IMR-90 (cell line): ENCODE measurements at regions not wholly inside any gene's neighbourhood (a gene's known extent, or its start where the extent isn't known, plus 50 kb on each side); places are given as distances from the start of the nearest gene placed in this dataset.

Experiments used
- ATAC-seq: fragments of 200-7000 bp; cut with Tn5 transposase; 2 replicates; pipeline ENCODE4 v1.9.1; 2020; ENCODE audit warnings: low read depth, mild to moderate bottlenecking, moderate library complexity
- BruUV-seq: library from RNA; stranded (reverse); fragments of 400-500 nt; replicated peaks from 2 replicates; lab custom pipeline; 2021; lab: Mats Ljungman, UMichigan
- CTCF ChIA-PET: fragments of 300-600 bp; formaldehyde crosslinking; extraction: SDS; loops from one replicate; lab custom pipeline; 2021; ENCODE audit warnings: antibody characterized with exemption; lab: Yijun Ruan, JAX
- POLR2A ChIA-PET: fragments of 300-600 bp; sonication (Branson Sonifier 250); formaldehyde crosslinking; loops from one replicate; lab custom pipeline; 2022; ENCODE audit warnings: antibody characterized with exemption; ENCODE audit not compliant: unreplicated experiment; lab: Charles Lee
- DNase-seq: peaks from one replicate; pipeline ENCODE4 v3.0.0; 2013
- H2AFZ ChIP-seq: replicated peaks from 2 replicates; pipeline ENCODE3; 2013; ENCODE audit warnings: low read length, mild to moderate bottlenecking; ENCODE audit not compliant: poor library complexity
- H2AK5ac ChIP-seq: 2 replicates; pipeline ENCODE4 v1.6.1; 2013; ENCODE audit warnings: low read depth, low read length, inconsistent platforms
- H2AK9ac ChIP-seq: replicated peaks from 2 replicates; pipeline ENCODE3; 2013; ENCODE audit warnings: mild to moderate bottlenecking, low read depth, low read length, moderate library complexity; ENCODE audit not compliant: poor library complexity
- H2BK120ac ChIP-seq: 2 replicates; pipeline ENCODE4 v1.6.1; 2013; ENCODE audit warnings: low read depth, low read length, inconsistent platforms
- H2BK15ac ChIP-seq: 3 replicates; pipeline ENCODE4 v1.6.1; 2013; ENCODE audit warnings: low read depth, low read length, inconsistent platforms
- H2BK20ac ChIP-seq: 2 replicates; pipeline ENCODE4 v1.6.1; 2013; ENCODE audit warnings: low read depth, mild to moderate bottlenecking, inconsistent platforms, low read length, moderate library complexity
- H2BK5ac ChIP-seq: 2 replicates; pipeline ENCODE4 v1.6.1; 2013; ENCODE audit warnings: mild to moderate bottlenecking, low read depth, low read length, inconsistent platforms; ENCODE audit not compliant: poor library complexity, severe bottlenecking
- H3K14ac ChIP-seq: replicated peaks from 2 replicates; pipeline ENCODE4 v1.6.1; 2013; ENCODE audit warnings: low read depth, low read length, inconsistent platforms
- H3K18ac ChIP-seq: 2 replicates; pipeline ENCODE4 v1.6.1; 2013; ENCODE audit warnings: low read depth, low read length, control low read depth
- H3K23ac ChIP-seq: 2 replicates; pipeline ENCODE4 v1.6.1; 2013; ENCODE audit warnings: low read depth, low read length, inconsistent platforms
- H3K27ac ChIP-seq: 2 replicates; pipeline ENCODE4 v1.5.1; 2013; ENCODE audit warnings: mild to moderate bottlenecking, control low read depth, low read length; ENCODE audit not compliant: insufficient read depth
- H3K27me3 ChIP-seq: 2 replicates; pipeline ENCODE4 v1.6.1; 2013; ENCODE audit warnings: low read length; ENCODE audit not compliant: control insufficient read depth, insufficient read depth
- H3K36me3 ChIP-seq: 2 replicates; pipeline ENCODE4 v1.6.1; 2013; ENCODE audit warnings: low read length, mixed read lengths; ENCODE audit not compliant: control insufficient read depth, insufficient read depth
- H3K4ac ChIP-seq: 2 replicates; pipeline ENCODE4 v1.6.1; 2013; ENCODE audit warnings: low read depth, low read length, inconsistent platforms
- H3K4me1 ChIP-seq: 2 replicates; pipeline ENCODE4 v1.6.1; 2013; ENCODE audit warnings: low read length, mixed read lengths; ENCODE audit not compliant: control insufficient read depth, insufficient read depth
- H3K4me2 ChIP-seq: 2 replicates; pipeline ENCODE4 v1.6.1; 2013; ENCODE audit warnings: low read depth, mild to moderate bottlenecking, control low read depth, low read length, moderate library complexity
- H3K4me3 ChIP-seq: 2 replicates; pipeline ENCODE4 v1.5.1; 2013; ENCODE audit warnings: low read depth, mild to moderate bottlenecking, control low read depth, low read length, moderate library complexity; ENCODE audit not compliant: insufficient read depth
- H3K56ac ChIP-seq: 2 replicates; pipeline ENCODE4 v1.6.1; 2013; ENCODE audit warnings: low read length, inconsistent platforms; ENCODE audit not compliant: insufficient read depth; ENCODE audit errors: extremely low read depth
- H3K79me1 ChIP-seq, 2 experiments: 2 replicates each; pipeline ENCODE4 v1.6.1; 2013; ENCODE audit warnings: low read length in 2 of 2, inconsistent platforms in 1 of 2, low read depth in 1 of 2
- H3K9ac ChIP-seq: 2 replicates; pipeline ENCODE4 v1.6.1; 2013; ENCODE audit warnings: low read depth, low read length, control low read depth
- H3K9me1 ChIP-seq: 2 replicates; pipeline ENCODE4 v1.6.1; 2013; ENCODE audit warnings: low read length, inconsistent platforms; ENCODE audit not compliant: insufficient read depth
- H3K9me3 ChIP-seq: 2 replicates; pipeline ENCODE4 v1.6.1; 2013; ENCODE audit warnings: low read length; ENCODE audit not compliant: control insufficient read depth, insufficient read depth
- H4K20me1 ChIP-seq: 2 replicates; pipeline ENCODE4 v1.6.1; 2013; ENCODE audit warnings: low read length, inconsistent platforms; ENCODE audit not compliant: insufficient read depth
- H4K5ac ChIP-seq: 2 replicates; pipeline ENCODE4 v1.6.1; 2013; ENCODE audit warnings: mild to moderate bottlenecking, low read depth, low read length, control low read depth
- H4K8ac ChIP-seq, 2 experiments: 2 replicates each; pipeline ENCODE4 v1.6.1; 2013; ENCODE audit warnings: low read depth in 2 of 2, low read length in 2 of 2, control low read depth in 1 of 2, inconsistent platforms in 1 of 2
- H4K91ac ChIP-seq: 2 replicates; pipeline ENCODE4 v1.6.1; 2013; ENCODE audit warnings: low read depth, low read length, inconsistent platforms; ENCODE audit not compliant: insufficient read depth
- BHLHE40 ChIP-seq: fragments of 150-350 bp; IDR thresholded peaks from 2 replicates; pipeline ENCODE4 v1.6.1; 2016; ENCODE audit warnings: mild to moderate bottlenecking, low read depth, low read length
- CEBPB ChIP-seq: IDR thresholded peaks from 2 replicates; pipeline ENCODE4 v1.6.1; 2012; ENCODE audit warnings: low read depth, low read length, improper control_type of control experiment
- CHD1 ChIP-seq: IDR thresholded peaks from 2 replicates; pipeline ENCODE4 v1.6.1; 2012; ENCODE audit warnings: low read depth, low read length, improper control_type of control experiment
- CTCF ChIP-seq: conservative IDR thresholded peaks from 2 replicates; pipeline ENCODE4 v1.5.1; 2012; ENCODE audit warnings: mild to moderate bottlenecking, low read depth, low read length, improper control_type of control experiment
- ELK1 ChIP-seq: fragments of 150-350 bp; IDR thresholded peaks from 2 replicates; pipeline ENCODE4 v1.6.1; 2016; ENCODE audit warnings: low read depth, mild to moderate bottlenecking, low read length, moderate library complexity, borderline replicate concordance
- FOS ChIP-seq: fragments of 150-350 bp; IDR thresholded peaks from 2 replicates; pipeline ENCODE4 v1.6.1; 2016; ENCODE audit warnings: low read depth, low read length
- MAFK ChIP-seq: IDR thresholded peaks from 2 replicates; pipeline ENCODE4 v1.6.1; 2012; ENCODE audit warnings: low read depth, low read length, improper control_type of control experiment
- MAZ ChIP-seq: IDR thresholded peaks from 2 replicates; pipeline ENCODE4 v1.6.1; 2012; ENCODE audit warnings: low read depth, mild to moderate bottlenecking, low read length, improper control_type of control experiment, moderate library complexity, borderline replicate concordance
- MXI1 ChIP-seq: IDR thresholded peaks from 2 replicates; pipeline ENCODE4 v1.6.1; 2012; ENCODE audit warnings: low read depth, mild to moderate bottlenecking, low read length, moderate library complexity, borderline replicate concordance
- NFE2L2 ChIP-seq: fragments of 150-350 bp; IDR thresholded peaks from 2 replicates; pipeline ENCODE4 v1.6.1; 2016; ENCODE audit warnings: low read depth, mild to moderate bottlenecking, low read length
- POLR2A ChIP-seq: IDR thresholded peaks from 2 replicates; pipeline ENCODE4 v1.6.1; 2012; ENCODE audit warnings: mild to moderate bottlenecking, low read depth, low read length
- RAD21 ChIP-seq: IDR thresholded peaks from 2 replicates; pipeline ENCODE4 v1.6.1; 2012; ENCODE audit warnings: low read length, improper control_type of control experiment
- RCOR1 ChIP-seq: IDR thresholded peaks from 2 replicates; pipeline ENCODE4 v1.6.1; 2012; ENCODE audit warnings: mild to moderate bottlenecking, low read length, improper control_type of control experiment; ENCODE audit not compliant: insufficient replicate concordance
- RFX5 ChIP-seq: IDR thresholded peaks from 2 replicates; pipeline ENCODE4 v1.8.0; 2012; ENCODE audit warnings: low read depth, mild to moderate bottlenecking, low read length, moderate library complexity
- SMC3 ChIP-seq: fragments of 150-350 bp; IDR thresholded peaks from 2 replicates; pipeline ENCODE4 v1.6.1; 2016; ENCODE audit warnings: low read depth, mild to moderate bottlenecking, antibody characterized with exemption, low read length, moderate library complexity
- USF2 ChIP-seq: fragments of 150-350 bp; IDR thresholded peaks from 2 replicates; pipeline ENCODE4 v1.6.1; 2017; ENCODE audit warnings: mild to moderate bottlenecking, antibody characterized with exemption, low read length, low read depth
- WGBS, 2 experiments: methylation state at CpG; one replicate each; pipeline versions ENCODE4 v1.1.5 to v1.1.7; 2013; ENCODE audit warnings: missing lambda C conversion rate in 2 of 2; ENCODE audit not compliant: insufficient read length in 1 of 2; ENCODE audit errors: extremely low coverage in 2 of 2; 5-methylcytosine and 5-hydroxymethylcytosine counted together
- dilution Hi-C: fragments of 300-500 bp; cut with HindIII; formaldehyde crosslinking; loops from one replicate; pipeline ENCODE4 v1.14.3; 2018; ENCODE audit warnings: low sequenced_read_pairs; ENCODE audit not compliant: unreplicated experiment
- in situ Hi-C: fragments of 300-500 bp; cut with MboI; formaldehyde crosslinking; loops from 3 replicates; pipeline ENCODE4 v1.14.3; 2019; ENCODE audit warnings: low sequenced_read_pairs, inconsistent platforms, mixed read lengths
- intact Hi-C: fragments of 100-400 bp; cut with micrococcal nuclease; formaldehyde crosslinking; loops from 2 replicates; pipeline ENCODE4 v1.10.0; 2022

- 40% methylated on average over 1 of the region's 4 CpGs; no CpG with 5 or more reads in 1 of the 2 experiments for WGBS, 2 experiments
- H3K18ac ChIP-seq: no peak overlapping the region
- no peak overlapping the region for H3K4me3 ChIP-seq
- no peaks in the 10 kb centered on the region for H3K9me3 ChIP-seq
- H2AK9ac ChIP-seq: no peak overlapping the region
- dilution Hi-C loops (no loop called here), in situ Hi-C loops (no loop called here), intact Hi-C loops (no loop called here)
- H2BK120ac ChIP-seq: no peak overlapping the region
- no peak overlapping the region for H3K27ac ChIP-seq
- POLR2A ChIA-PET: no interaction called here
- no peak overlapping the region for H3K4me2 ChIP-seq
- no peak overlapping the region for H3K14ac ChIP-seq
- no peak overlapping the region for H4K8ac ChIP-seq
- no peak overlapping the region for H3K23ac ChIP-seq
- DNase-seq: no peak
- no peak overlapping the region for H3K9ac ChIP-seq
- no peaks in the 10 kb centered on the region for H3K27me3 ChIP-seq
- H3K4me1 ChIP-seq: no peaks in the 10 kb centered on the region
- ATAC-seq: no peak
- H3K79me1 ChIP-seq: no peaks in the 10 kb centered on the region
- no peak overlapping the region for H2BK20ac ChIP-seq
- H4K91ac ChIP-seq: no peak overlapping the region
- no peak overlapping the region for H2BK15ac ChIP-seq
- no peaks in the 10 kb centered on the region for H4K20me1 ChIP-seq
- no peak overlapping the region for H3K56ac ChIP-seq
- no TSS peak for BruUV-seq
- H3K36me3 ChIP-seq: no peaks in the 10 kb centered on the region
- H3K4ac ChIP-seq: no peak overlapping the region
- no peaks in the 10 kb centered on the region for H3K9me1 ChIP-seq
- no peak for TF ChIP-seq MAZ
- TF ChIP-seq SMC3: no peak
- no peak for TF ChIP-seq BHLHE40
- TF ChIP-seq ELK1: no peak
- TF ChIP-seq FOS: no peak
- no peak for TF ChIP-seq CHD1
- TF ChIP-seq RCOR1: no peak
- no peak for TF ChIP-seq MAFK
- TF ChIP-seq CTCF: no peak
- no peak for TF ChIP-seq RAD21
- TF ChIP-seq NFE2L2: no peak; the same call in 1 of the 2 replicates
- no peak for TF ChIP-seq POLR2A
- TF ChIP-seq CEBPB: no peak
- no peak for TF ChIP-seq USF2
- TF ChIP-seq RFX5: no peak
- TF ChIP-seq MXI1: no peak
- no peak overlapping the region for H2AFZ ChIP-seq
- H4K5ac ChIP-seq: no peak overlapping the region
- H2AK5ac ChIP-seq: no peak overlapping the region
- H2BK5ac ChIP-seq: no peak overlapping the region
- CTCF ChIA-PET: no interaction called here
Observed at GRCh38 chrX:42434458-42435166, 343.4 kb downstream of the PPP1R2C start.
